ENCODE measurements at regions not wholly inside any gene's neighbourhood (a gene's known extent, or its start where the extent isn't known, plus 50 kb on each side); places are given as distances from the start of the nearest gene placed in this dataset.

DNA sequence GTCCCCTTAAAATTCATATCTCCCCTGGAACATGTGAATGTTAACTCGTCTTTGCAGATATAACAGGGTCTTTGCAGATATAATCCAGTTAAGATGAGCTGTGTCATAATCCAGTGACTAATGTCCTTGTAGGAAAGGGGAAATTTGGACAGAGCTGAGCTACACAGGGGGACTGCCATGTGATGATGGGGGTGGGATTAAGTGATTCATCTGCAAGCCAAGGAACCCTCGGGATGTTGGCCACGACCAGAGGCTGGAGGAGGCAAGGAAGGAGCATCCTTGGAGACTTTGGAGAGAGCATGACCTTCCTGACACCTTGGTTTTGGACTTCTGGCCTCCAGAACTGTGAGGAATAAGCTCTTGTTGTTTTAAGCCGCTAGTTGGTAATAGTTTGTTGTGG, 153.9 kb upstream of the PCBD1 start:
- Histone ChIP-seq H3K27ac (ENCODE audit: low read depth, low read length) (no peak overlapping the region), H3K4me1 (ENCODE audit: control insufficient read depth in 1 of 2, insufficient read depth in 2 of 2, low read length in 2 of 2) (no peaks in the 10 kb centered on the region), H3K9me3 (ENCODE audit: control insufficient read depth in 1 of 2, low read length in 2 of 2) (no peaks in the 10 kb centered on the region), H3K4me3 (ENCODE audit: low read depth in 1 of 2, low read length in 2 of 2) (no peak overlapping the region), H3K9ac (ENCODE audit: low read depth in 1 of 2, low read length in 2 of 2) (no peak overlapping the region), H3K36me3 (ENCODE audit: control insufficient read depth in 1 of 2, insufficient read depth in 2 of 2, low read length in 2 of 2) (no peaks in the 10 kb centered on the region), H3K27me3 (ENCODE audit: control insufficient read depth in 1 of 2, insufficient read depth in 2 of 2, low read length in 2 of 2) (peaks cover 0 to 2% of the 10 kb centered on the region in 2 donors)

GRCh38 chr10:71042699-71043098, 154.3 kb upstream of the PCBD1 start:
- Histone ChIP-seq H3K4me3 (ENCODE audit: low read depth in 1 of 2, low read length in 2 of 2) (no peak overlapping the region), H3K27me3 (ENCODE audit: control insufficient read depth in 1 of 2, insufficient read depth in 2 of 2, low read length in 2 of 2) (peaks cover 0 to 2% of the 10 kb centered on the region in 2 donors), H3K27ac (ENCODE audit: low read depth, low read length) (no peak overlapping the region), H3K36me3 (ENCODE audit: control insufficient read depth in 1 of 2, insufficient read depth in 2 of 2, low read length in 2 of 2) (no peaks in the 10 kb centered on the region), H3K9me3 (ENCODE audit: control insufficient read depth in 1 of 2, low read length in 2 of 2) (no peaks in the 10 kb centered on the region), H3K9ac (ENCODE audit: low read depth in 1 of 2, low read length in 2 of 2) (no peak overlapping the region), H3K4me1 (ENCODE audit: control insufficient read depth in 1 of 2, insufficient read depth in 2 of 2, low read length in 2 of 2) (no peaks in the 10 kb centered on the region)

DNA sequence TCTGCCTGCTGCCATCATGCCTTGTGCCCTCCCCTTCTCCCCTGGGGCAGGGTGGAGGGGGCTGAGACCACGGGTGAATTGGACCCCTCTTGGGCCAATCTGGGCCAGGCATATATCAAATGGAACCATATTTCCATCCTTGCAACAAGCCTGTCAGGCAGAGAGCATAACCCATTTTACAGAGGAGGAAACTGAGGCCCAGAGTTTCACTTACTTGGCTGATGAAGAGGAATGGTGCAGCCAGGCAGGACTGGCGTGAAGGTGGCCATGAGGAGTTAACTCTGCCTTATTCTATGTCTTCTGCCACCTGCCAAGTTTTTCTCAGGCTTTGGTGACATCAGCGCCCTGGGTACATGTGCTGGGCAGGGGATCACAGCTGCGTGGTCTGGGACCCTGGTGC, 155.5 kb upstream of the PCBD1 start:
- H3K9me3 ChIP-seq (ENCODE audit: control insufficient read depth in 1 of 2, low read length in 2 of 2), result no peaks in the 10 kb centered on the region
- H3K36me3 ChIP-seq (ENCODE audit: control insufficient read depth in 1 of 2, insufficient read depth in 2 of 2, low read length in 2 of 2), result no peaks in the 10 kb centered on the region
- H3K27me3 ChIP-seq (ENCODE audit: control insufficient read depth in 1 of 2, insufficient read depth in 2 of 2, low read length in 2 of 2), result peaks cover 0 to 2% of the 10 kb centered on the region in 2 donors
- no peak overlapping the region for H3K27ac ChIP-seq (ENCODE audit: low read depth, low read length)
- no peak overlapping the region for H3K4me3 ChIP-seq (ENCODE audit: low read depth in 1 of 2, low read length in 2 of 2)
- no peak overlapping the region for H3K9ac ChIP-seq (ENCODE audit: low read depth in 1 of 2, low read length in 2 of 2)
- no peaks in the 10 kb centered on the region for H3K4me1 ChIP-seq (ENCODE audit: control insufficient read depth in 1 of 2, insufficient read depth in 2 of 2, low read length in 2 of 2)

DNA sequence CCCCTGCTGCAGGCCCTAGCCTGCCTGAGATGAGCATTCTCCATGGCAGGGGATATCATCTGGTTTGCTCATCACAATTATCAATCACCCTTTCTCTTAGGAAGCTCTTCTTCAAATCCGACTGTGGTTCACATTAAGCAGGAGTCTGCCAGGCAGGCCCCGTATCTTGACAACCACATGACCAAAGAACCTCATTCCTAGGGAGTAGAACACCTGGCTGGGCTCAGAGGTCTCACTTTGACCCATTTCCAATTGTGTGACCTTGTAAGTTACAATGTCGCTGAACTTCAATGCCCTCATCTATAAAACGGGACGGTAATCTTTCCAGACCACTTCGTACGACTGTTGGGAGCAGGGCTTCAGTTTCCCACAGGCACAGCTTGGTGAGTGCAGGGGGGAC, 156.4 kb upstream of the PCBD1 start:
- peaks cover 0 to 2% of the 10 kb centered on the region in 2 donors for H3K27me3 ChIP-seq (ENCODE audit: control insufficient read depth in 1 of 2, insufficient read depth in 2 of 2, low read length in 2 of 2)
- H3K27ac ChIP-seq (ENCODE audit: low read depth, low read length), result no peak overlapping the region
- no peak overlapping the region for H3K9ac ChIP-seq (ENCODE audit: low read depth in 1 of 2, low read length in 2 of 2)
- no peaks in the 10 kb centered on the region for H3K9me3 ChIP-seq (ENCODE audit: control insufficient read depth in 1 of 2, low read length in 2 of 2)
- no peak overlapping the region for H3K4me3 ChIP-seq (ENCODE audit: low read depth in 1 of 2, low read length in 2 of 2)
- H3K4me1 ChIP-seq (ENCODE audit: control insufficient read depth in 1 of 2, insufficient read depth in 2 of 2, low read length in 2 of 2), result no peaks in the 10 kb centered on the region
- no peaks in the 10 kb centered on the region for H3K36me3 ChIP-seq (ENCODE audit: control insufficient read depth in 1 of 2, insufficient read depth in 2 of 2, low read length in 2 of 2)

- no peak overlapping the region for H3K27ac ChIP-seq (ENCODE audit: low read depth, low read length)
- H3K4me1 ChIP-seq (ENCODE audit: control insufficient read depth in 1 of 2, insufficient read depth in 2 of 2, low read length in 2 of 2), result no peaks in the 10 kb centered on the region
- no peaks in the 10 kb centered on the region for H3K36me3 ChIP-seq (ENCODE audit: control insufficient read depth in 1 of 2, insufficient read depth in 2 of 2, low read length in 2 of 2)
- H3K27me3 ChIP-seq (ENCODE audit: control insufficient read depth in 1 of 2, insufficient read depth in 2 of 2, low read length in 2 of 2), result peaks cover 0 to under 1% of the 10 kb centered on the region in 2 donors
- no peaks in the 10 kb centered on the region for H3K9me3 ChIP-seq (ENCODE audit: control insufficient read depth in 1 of 2, low read length in 2 of 2)
- no peak overlapping the region for H3K4me3 ChIP-seq (ENCODE audit: low read depth in 1 of 2, low read length in 2 of 2)
- H3K9ac ChIP-seq (ENCODE audit: low read depth in 1 of 2, low read length in 2 of 2), result no peak overlapping the region
Observed at GRCh38 chr10:71045204-71045809, 156.9 kb upstream of the PCBD1 start.

DNA sequence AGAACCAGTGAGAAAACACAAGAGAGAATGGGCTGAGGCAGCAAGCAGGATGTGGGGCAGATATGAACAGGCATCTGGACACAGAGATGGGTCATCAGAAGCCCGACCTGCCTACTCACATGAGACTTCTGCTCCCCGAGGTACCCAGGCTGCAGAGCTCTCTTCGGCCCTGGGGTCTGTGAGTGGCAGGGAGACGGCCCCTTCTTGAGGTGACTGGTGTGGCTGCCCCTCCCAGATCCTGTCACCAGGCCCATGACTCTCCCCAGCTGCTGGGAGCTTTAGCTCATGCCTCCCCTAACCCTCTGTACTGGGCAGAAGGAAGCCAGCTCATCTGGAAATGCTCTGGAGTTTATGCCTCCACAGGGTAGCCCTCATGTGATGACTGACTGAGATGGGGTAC, 157.6 kb upstream of the PCBD1 start:
- H3K36me3 ChIP-seq (ENCODE audit: control insufficient read depth in 1 of 2, insufficient read depth in 2 of 2, low read length in 2 of 2), result no peaks in the 10 kb centered on the region
- H3K27ac ChIP-seq (ENCODE audit: low read depth, low read length), result no peak overlapping the region

GRCh38 chr10:71046747-71047146, 158.4 kb upstream of the PCBD1 start:
- no peaks in the 10 kb centered on the region for H3K27me3 ChIP-seq (ENCODE audit: control insufficient read depth in 1 of 2, insufficient read depth in 2 of 2, low read length in 2 of 2)
- no peak overlapping the region for H3K9ac ChIP-seq (ENCODE audit: low read depth in 1 of 2, low read length in 2 of 2)
- no peaks in the 10 kb centered on the region for H3K9me3 ChIP-seq (ENCODE audit: control insufficient read depth in 1 of 2, low read length in 2 of 2)

More for the DNA sequence above, 157.6 kb upstream of the PCBD1 start:
- H3K9ac ChIP-seq (ENCODE audit: low read depth in 1 of 2, low read length in 2 of 2), result no peak overlapping the region
- H3K4me1 ChIP-seq (ENCODE audit: control insufficient read depth in 1 of 2, insufficient read depth in 2 of 2, low read length in 2 of 2), result no peaks in the 10 kb centered on the region
- H3K9me3 ChIP-seq (ENCODE audit: control insufficient read depth in 1 of 2, low read length in 2 of 2), result no peaks in the 10 kb centered on the region
- no peaks in the 10 kb centered on the region for H3K27me3 ChIP-seq (ENCODE audit: control insufficient read depth in 1 of 2, insufficient read depth in 2 of 2, low read length in 2 of 2)
- H3K4me3 ChIP-seq (ENCODE audit: low read depth in 1 of 2, low read length in 2 of 2), result no peak overlapping the region

GRCh38 chr10:71048971-71049615, 160.7 kb upstream of the PCBD1 start:
- H3K4me1 ChIP-seq (ENCODE audit: control insufficient read depth in 1 of 2, insufficient read depth in 2 of 2, low read length in 2 of 2), result no peaks in the 10 kb centered on the region
- H3K36me3 ChIP-seq (ENCODE audit: control insufficient read depth in 1 of 2, insufficient read depth in 2 of 2, low read length in 2 of 2), result no peaks in the 10 kb centered on the region
- H3K9ac ChIP-seq (ENCODE audit: low read depth in 1 of 2, low read length in 2 of 2), result no peak overlapping the region

More at GRCh38 chr10:71046747-71047146, 158.4 kb upstream of the PCBD1 start:
- Histone ChIP-seq H3K27ac (ENCODE audit: low read depth, low read length) (no peak overlapping the region), H3K36me3 (ENCODE audit: control insufficient read depth in 1 of 2, insufficient read depth in 2 of 2, low read length in 2 of 2) (no peaks in the 10 kb centered on the region), H3K4me3 (ENCODE audit: low read depth in 1 of 2, low read length in 2 of 2) (no peak overlapping the region), H3K4me1 (ENCODE audit: control insufficient read depth in 1 of 2, insufficient read depth in 2 of 2, low read length in 2 of 2) (no peaks in the 10 kb centered on the region)

DNA sequence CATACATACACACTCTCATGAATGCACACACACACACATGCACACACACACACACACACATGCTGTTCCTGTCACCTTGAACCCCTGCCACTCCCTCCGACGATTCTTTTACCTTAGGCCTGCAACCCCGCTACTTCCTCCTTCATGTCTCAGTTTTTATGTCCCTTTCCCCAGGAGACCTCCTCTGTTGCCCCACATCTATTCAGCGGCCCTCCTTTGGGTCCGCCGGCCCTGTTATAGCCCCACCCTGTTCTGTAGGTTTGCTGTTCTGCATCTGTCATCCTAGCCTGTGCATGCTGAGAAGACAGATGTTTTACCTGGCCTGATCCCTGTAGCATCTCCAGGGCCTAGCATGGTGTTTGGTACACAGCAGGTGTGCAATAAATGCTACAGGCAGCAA, 161.6 kb upstream of the PCBD1 start:
- no peak overlapping the region for H3K9ac ChIP-seq (ENCODE audit: low read depth in 1 of 2, low read length in 2 of 2)
- H3K27ac ChIP-seq (ENCODE audit: low read depth, low read length), result no peak overlapping the region
- H3K4me1 ChIP-seq (ENCODE audit: control insufficient read depth in 1 of 2, insufficient read depth in 2 of 2, low read length in 2 of 2), result no peaks in the 10 kb centered on the region
- H3K9me3 ChIP-seq (ENCODE audit: control insufficient read depth in 1 of 2, low read length in 2 of 2), result no peaks in the 10 kb centered on the region
- no peak overlapping the region for H3K4me3 ChIP-seq (ENCODE audit: low read depth in 1 of 2, low read length in 2 of 2)
- no peaks in the 10 kb centered on the region for H3K27me3 ChIP-seq (ENCODE audit: control insufficient read depth in 1 of 2, insufficient read depth in 2 of 2, low read length in 2 of 2)
- H3K36me3 ChIP-seq (ENCODE audit: control insufficient read depth in 1 of 2, insufficient read depth in 2 of 2, low read length in 2 of 2), result no peaks in the 10 kb centered on the region

More at GRCh38 chr10:71048971-71049615, 160.7 kb upstream of the PCBD1 start:
- H3K27ac ChIP-seq (ENCODE audit: low read depth, low read length), result no peak overlapping the region
- H3K4me3 ChIP-seq (ENCODE audit: low read depth in 1 of 2, low read length in 2 of 2), result no peak overlapping the region
- H3K27me3 ChIP-seq (ENCODE audit: control insufficient read depth in 1 of 2, insufficient read depth in 2 of 2, low read length in 2 of 2), result no peaks in the 10 kb centered on the region
- no peaks in the 10 kb centered on the region for H3K9me3 ChIP-seq (ENCODE audit: control insufficient read depth in 1 of 2, low read length in 2 of 2)

DNA sequence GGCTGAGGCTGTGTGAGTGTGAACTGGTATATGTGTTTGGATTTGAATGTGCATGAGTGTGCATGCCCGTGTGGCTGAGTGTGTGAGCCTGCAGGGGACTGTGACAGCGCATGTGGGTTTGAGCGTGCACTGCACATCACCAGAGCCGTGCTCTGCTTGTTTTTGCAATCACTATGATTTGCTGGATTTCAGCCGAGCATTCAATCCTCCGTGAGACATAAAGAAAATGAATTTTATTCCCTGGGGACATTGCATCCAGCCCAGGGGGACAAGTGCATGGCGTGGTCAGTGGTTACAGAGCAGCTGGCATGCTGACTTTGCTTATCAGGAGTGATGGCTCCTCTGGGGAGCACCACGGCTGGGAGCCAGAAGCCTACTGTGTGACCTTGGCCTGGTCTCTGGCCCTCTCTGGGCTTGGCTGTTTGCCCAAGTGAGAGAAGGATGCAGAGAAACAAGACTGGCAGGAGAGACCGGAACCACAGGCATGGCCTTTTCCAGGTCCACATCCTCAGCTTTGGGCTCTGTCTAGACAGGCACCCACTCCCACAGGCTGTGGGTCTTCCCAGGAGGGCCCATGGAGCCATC, 160.2 kb upstream of the UNC5B start:
- Histone ChIP-seq H3K27ac (ENCODE audit: low read depth, low read length) (no peak overlapping the region), H3K4me1 (ENCODE audit: control insufficient read depth in 1 of 2, insufficient read depth in 2 of 2, low read length in 2 of 2) (no peaks in the 10 kb centered on the region), H3K9me3 (ENCODE audit: control insufficient read depth in 1 of 2, low read length in 2 of 2) (no peaks in the 10 kb centered on the region), H3K4me3 (ENCODE audit: low read depth in 1 of 2, low read length in 2 of 2) (no peak overlapping the region), H3K36me3 (ENCODE audit: control insufficient read depth in 1 of 2, insufficient read depth in 2 of 2, low read length in 2 of 2) (no peaks in the 10 kb centered on the region), H3K9ac (ENCODE audit: low read depth in 1 of 2, low read length in 2 of 2) (no peak overlapping the region), H3K27me3 (ENCODE audit: control insufficient read depth in 1 of 2, insufficient read depth in 2 of 2, low read length in 2 of 2) (no peaks in the 10 kb centered on the region)

All from duodenal mucosa (tissue), 2 donors.